ENCODE measurements at regions not wholly inside any gene's neighbourhood (a gene's known extent, or its start where the extent isn't known, plus 50 kb on each side); places are given as distances from the start of the nearest gene placed in this dataset.

DNA sequence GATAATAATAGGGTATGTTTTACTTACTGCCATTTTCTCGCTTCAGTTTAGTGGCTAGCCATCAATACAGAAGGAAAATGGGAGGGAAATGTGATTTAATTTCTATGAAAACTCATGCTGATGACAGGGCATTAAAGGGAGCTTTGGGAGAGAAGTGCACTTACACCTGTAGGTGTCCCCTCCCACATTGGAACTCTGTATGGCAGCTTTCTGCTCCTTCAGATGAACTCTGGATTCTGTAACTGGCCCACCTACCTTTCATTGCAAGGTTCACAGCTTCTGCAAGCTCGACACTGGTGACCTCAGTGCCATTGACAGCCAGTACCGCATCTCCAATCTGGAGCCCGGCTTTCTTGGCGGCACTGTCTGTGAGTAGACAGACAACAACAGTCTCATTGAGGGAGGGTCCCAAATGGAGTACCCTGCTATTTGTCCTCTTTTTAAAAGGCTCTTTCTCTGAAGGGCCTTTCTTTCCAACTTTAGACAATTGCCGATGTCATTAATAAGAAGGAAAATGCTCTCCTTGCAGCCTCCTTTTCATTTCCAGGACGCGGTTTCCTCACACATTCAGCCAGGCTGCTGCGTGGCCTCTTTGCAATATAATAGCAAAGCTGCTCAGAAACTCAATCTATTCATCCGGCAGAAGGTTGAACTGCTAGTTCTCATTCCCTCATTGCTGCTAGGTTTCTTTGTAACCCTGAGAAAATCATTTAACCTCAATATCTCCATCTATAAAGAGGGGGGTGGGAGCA, 63.6 kb downstream of the NUDT12 start:
- DNase-seq = no peak

DNA sequence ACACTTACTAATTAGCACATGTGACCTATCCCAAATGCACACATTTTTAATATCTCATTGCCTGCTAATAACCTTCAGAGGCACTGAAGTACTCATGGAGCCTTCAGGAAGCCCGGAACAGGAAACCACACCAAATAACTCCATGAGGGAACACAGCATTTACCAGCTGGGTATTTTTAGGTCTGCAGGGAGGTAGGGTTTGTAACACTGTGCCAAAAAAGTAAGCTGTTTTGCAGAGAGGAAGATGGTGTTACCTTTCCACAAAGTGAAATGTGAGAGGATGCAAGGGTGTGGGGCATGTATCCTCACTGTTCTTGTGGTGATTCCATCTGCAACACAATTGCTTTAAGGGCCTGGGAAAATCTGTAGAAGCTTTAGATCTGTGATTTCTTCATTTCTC, 64.4 kb downstream of the NUDT12 start:
- no peak for DNase-seq

DNA sequence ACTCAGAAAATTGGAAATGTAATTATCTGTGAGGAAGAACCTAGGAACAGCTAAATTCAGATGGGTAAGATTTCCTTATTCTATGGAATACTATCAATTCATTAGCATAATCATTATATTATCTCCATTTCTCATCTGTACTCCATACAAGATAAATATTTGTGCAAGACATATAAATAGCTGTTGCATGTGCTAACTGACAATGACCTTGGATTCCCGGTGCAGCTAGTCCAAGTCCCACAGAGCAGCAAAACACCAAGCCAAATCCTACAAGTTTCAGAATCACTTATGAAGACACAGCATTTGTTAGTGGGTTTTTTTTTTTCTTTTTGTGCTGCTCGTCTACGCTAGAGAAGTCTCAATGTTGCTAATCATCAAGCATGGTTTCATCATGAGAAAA, 64.8 kb downstream of the NUDT12 start:
- no peak for DNase-seq

DNA sequence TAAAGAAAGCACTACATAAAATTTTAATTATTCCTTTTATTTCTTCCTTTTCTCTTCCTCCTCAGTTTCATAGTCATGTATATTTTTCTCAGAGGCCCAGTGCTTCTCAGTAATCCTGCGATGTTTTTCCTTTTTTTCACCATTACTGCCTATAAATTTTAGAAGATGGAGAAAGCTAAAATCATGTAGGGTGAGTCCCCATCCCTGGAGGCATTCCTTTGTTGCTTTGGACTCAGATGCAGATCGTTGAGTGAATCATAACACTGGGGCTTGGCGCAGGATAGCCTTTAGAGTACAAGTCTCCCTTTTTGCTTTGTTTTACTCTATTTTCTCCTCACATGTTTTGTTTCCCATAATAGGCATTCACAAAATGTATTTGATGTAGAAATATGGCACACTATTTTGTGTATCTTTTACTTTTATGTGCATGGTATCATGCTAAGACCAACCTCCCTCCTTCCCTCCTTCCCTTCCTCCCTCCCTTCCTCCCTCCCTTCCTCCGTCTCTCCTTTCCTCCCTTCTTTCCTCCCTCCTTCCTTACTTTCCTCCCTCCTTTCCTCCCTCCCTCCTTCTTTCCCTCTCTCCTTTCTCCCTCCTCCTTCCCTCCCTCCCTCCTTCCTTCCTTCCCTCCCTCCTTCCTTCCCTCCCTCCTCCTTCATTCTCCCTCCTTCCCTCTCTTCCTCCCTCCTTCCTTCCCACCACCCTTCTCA, 72.4 kb downstream of the NUDT12 start:
- no peak for DNase-seq

DNA sequence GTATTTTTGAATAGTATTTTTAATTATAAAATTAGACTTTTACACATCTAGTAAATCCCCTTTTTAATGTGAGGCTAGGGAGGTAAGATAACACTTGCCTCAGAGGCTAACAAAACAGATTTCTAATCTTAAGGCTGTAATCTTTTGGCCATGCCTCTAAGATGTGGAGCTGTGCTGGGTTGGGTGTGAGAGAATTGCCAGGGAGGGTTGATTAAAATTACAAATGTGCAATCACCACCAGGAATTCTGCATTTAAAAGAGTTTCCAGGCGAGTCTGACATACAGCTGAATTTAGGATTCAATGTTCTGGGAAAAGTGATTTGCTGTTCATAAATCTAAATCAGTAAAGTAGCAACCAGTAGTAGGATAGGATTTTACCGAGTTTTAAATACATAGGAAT, 73.3 kb downstream of the NUDT12 start:
- no peak for DNase-seq

DNA sequence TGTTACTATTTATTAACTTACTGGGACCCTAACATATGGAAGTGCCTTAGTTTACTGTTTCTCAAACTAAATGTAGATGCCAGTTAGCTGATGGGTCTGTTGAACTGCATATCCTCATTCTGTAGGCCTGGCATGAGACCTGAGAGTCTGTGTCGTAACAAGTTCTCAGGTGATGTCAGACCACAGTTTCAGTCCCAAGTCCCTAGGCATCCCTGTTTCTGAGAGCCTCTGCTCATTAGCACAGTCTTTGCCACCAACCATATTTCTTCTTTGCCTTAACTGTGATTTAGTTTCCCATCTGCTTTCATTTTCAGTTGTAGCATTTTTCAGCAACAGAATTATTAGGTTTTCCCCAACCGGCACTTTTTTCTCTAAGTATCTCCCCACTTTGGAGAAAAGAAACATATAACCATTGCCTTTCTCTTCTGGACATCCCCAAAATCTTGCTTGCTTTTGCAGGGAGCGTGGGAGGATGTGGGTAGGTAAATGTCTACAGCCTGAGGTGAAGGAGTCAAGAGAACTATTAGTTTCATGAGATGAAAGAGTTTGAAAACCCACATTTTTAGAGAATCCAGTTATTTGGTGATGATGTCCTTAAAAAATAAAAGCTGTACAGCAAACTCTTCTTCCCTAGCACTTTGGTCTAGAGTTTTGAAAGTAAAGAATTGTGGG, 74.6 kb downstream of the NUDT12 start:
- no peak for DNase-seq

DNA sequence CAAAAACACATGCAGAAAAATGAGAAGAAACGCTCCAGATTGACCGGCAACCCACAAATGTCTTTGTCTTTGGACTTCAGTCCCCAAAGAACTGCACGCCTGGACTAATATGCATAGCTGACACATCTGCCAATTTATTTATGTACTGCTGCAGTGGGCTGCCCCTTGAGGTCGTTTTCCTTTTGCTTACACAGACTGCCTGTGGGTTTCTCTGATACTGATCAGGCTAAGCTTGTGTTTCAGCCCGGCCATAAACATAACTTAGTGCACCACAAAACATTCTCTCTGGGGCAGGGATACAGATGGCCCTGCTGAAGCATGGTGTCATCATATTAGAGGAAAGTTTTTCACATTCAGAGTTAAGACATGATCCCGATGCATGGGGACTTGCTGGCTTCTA, 75.4 kb downstream of the NUDT12 start:
- no peak for DNase-seq

DNA sequence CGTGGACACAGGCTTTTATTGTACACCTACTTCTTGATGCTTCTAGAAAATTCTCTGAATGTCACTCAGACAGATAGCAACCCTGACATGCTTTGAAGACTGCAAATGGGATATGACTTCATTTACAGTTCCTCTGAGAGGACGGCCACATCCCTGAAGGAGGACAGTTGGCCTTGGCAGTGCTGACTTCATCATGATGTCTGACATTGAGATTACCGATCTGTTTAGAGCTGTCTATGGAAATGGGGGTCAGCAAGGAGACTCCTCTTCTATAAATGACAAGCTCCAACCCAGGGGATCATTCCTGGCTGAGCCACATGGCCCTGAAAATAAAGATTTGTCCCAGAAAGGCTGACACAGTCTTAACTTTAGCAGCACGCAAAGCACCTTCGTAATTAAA, 75.8 kb downstream of the NUDT12 start:
- no peak for DNase-seq

DNA sequence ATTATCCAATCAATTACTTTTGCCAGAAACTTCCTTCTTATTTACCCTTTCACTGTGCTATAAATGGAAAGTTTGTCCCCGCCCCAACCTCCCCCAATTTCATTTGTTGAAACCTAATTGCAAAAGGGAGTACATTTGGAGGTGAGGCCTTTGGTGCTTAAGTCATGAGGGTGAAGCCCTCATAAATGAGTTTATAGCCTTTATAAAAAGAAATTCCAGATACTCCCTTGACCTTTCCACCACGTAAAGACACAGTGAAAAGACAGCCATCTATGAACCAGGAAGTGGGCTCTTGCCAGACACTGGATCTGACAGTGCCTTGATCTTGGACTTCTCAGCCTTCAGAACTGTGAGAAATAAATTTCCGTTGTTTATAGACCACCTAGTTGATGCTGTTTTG, 82.3 kb downstream of the NUDT12 start:
- no peak for DNase-seq

DNA sequence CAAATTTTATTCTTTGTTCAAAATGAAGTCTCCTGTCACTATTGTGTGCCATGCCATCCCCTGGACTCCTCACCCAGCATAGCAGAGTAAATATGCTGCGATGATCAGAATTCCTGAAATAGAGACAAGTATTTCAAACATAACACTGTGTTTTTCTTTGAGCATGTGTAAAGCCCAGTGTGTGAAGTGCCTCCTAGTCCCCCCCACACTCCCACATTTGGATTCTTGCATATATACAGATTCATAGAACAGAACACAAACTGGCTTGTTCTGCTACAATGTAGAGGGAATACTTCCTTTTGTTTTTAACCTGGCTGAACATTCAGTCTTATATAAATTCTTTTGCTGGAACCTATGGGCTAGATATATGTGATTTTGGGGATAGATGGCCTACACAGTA, 84.9 kb downstream of the NUDT12 start:
- no peak for DNase-seq

DNA sequence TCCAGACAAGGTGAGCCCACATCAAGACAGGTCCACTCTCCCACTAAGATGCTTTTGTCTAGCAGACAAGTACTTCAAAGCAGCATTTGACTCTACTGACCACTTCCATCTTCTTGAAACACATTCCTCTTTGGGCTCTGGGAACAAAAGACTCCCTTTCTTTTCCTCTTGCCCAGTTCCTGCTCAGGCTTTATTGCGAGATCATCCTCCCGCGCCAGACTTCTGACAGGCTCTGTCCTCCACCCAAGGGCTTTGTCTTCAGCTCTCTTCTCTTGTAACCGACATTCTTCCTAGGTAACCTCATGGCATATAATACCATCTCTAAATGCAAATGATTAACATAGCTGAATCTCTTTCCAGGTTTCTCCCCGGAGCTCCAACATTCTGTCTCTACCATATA, 85.8 kb downstream of the NUDT12 start:
- DNase-seq = no peak

DNA sequence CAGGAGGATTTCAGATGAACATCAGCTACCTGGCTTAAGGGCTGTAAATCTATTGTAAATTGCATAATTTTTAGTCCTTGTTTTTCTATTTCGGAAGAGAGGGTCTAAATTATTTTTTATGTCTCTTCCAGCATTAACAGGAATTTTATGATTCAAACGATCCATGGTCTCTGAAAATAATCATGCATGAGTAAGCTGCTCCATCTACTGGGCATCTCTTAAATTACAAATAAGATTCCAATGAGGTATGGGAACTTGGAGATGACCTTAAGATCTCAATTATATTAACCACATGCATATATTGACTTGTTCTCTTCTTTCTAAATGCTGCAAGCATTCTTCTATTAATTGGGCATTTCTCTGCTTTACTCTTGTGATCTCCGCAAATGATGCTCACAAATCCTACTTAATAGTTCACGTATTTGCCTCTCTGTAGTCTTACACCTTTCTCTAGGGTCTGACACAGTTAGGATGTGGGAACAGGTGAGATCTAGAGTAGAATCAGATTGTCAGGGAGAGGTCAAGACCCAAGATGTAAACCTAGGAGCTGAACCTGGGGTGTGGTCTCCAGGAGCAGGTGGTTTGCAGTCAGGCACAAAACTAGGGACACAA, 86.9 kb downstream of the NUDT12 start:
- peak; percentile 12 for DNase-seq

DNA sequence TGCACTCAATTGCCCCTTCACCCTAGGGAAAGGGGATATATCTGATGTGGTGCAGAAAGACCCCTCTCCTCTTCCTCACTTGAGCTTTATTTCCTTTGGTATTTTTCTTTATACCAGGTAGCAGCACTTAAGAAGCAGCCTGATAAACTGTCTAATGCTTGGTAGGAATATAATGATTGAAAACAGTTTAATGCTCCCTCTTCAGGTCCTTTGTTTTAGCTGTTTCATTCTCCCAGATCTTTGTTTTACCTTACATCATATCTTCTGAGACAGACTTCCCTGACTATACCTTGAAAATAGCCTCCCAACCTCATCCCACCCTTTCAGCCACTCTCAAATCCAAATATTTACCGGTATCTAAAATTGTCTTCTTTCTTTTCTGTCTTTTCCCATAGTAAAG, 87.9 kb downstream of the NUDT12 start:
- DNase-seq = no peak

DNA sequence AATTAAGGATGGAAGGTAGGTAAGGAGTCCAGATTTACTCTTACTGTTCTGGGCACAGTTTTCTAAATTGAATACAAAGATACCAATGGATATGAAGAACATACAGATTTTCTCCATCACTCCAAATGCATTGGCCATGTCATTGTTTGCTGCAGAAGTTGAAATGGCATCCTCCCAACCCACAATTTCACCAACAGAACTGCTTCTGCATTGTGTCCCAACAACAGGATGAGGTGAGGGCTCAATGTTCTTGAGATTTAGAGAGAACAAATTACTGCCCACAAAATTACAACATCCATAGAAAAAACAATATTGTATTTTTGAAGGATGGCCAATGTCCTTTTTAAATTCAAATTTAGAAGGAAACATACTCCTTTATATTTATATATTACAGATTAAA, 88.9 kb downstream of the NUDT12 start:
- DNase-seq = no peak

DNA sequence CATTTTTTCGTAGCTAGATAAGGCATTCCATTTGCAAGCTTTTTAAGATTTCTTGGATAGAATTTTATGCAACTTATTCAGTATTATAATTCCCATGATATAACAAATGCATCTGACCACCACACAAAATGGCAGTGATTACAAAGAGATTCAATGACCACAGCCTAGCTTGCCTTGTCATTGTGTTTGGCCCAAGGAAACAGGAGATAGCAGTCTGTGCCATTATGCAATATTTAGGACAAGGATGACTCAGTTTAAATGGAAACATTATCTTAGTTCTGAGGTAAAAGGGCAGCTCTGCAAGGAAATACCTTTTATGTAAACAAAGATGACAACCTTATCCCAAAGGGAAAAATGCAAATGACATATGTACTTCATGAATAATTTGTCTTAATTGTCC, 89.8 kb downstream of the NUDT12 start:
- DNase-seq = no peak

DNA sequence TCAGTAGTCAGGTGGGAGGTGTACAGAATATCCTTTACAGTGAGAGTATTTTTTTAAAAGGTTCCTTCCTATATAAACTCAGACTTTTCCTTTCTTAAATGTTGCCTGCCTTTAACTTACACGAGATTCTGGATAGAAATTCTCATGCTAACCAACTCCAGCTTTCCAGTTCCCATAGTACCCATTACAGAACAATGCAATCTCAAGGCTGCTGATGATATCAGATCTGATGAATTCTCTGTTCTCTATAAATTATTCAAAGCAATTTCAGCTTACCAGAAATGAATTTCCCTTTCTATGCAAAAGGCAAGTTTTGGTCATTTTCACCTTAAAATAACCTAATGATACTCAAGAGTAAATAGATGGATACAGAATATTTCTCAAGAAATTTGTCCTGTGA, 90.3 kb downstream of the NUDT12 start:
- no peak for DNase-seq

DNA sequence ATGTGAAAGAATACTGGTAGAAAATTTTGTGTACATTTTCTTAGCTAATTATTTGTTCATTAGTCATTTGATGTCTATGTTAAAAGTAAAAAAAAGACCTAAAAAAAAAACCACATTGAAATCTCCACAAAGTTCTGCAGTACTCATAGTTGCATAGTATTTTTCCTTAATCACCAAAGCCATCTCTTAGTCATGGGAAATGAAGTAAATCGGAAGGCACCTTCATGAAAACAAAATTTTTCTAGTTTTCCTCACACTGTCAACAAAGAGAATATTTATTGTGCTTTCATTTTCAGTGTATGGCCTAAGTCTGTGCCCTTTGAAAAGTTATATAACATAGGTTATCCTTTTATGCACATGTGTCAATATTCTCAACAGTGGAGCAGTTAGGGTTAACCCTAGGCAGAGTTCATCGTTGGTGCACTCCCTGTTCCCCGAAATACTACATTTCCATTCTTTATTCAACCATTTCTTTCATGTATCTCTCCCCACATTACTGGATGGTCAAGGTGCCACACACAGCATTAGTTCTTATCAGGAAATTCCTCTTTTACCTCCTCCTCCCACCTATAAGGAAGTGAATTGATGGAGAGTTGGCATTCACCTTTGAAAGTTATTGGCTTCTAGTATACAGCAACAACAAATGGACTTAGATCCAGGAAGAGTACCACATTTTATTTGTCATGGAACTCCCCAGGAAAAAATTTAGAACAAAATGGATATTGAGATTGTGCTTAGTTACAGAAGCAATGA, 93.1 kb downstream of the NUDT12 start:
- no peak for DNase-seq

DNA sequence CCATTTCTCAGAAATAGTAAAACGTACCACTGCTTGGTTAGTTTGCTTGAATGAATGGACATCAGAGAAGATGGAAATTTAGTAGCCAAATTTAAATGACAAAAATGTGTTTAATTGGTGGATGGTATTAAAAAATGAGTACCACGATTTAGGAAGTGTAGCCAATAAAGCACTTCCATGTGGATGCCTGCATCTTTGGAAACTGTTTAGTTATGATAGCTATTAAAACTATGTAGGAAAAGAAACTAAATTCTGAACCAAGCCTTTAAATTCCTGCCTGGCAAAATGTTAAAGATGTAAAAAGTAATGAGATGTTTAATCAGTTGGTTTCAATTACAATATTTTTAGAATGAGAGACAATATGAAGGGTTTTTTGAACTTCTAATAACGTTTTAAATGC, 94.8 kb downstream of the NUDT12 start:
- DNase-seq = no peak

DNA sequence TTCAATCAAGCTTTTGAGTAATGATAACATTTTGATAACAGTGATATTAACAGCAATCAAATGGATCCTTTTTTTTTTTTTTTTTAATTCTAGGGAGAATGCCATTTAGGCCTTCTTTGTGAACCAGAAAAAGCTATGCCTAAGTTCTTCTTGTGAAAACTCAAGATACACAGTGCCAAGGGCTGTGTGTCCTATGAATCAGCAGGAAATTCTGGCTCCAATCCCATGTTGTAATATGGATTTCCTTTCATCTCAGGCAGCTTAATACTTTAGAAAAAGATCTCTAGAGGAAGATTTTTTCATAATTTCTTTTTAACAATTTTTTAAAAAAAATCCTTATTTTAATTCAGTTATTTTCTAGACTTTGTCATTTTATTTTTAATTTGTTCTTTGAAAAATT, 96.1 kb downstream of the NUDT12 start:
- DNase-seq = no peak

DNA sequence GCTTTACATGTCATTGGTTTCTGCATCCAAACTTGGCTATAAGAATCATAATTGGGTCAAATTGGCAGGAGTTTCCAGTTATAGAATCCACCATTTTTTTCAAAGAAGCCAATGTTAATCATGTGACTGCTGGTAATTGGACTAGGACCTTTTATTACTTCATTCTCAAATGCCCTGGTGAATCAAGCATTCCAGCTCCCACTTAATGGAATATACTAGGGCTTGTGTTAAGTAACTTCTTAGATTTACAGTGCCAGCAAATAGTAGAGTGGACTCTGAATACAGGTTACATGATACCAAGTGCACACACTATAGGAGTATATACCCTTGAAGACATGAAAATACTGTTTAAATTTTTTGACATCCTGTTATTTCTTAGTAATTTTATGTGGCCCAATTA, 96.7 kb downstream of the NUDT12 start:
- DNase-seq = no peak

DNA sequence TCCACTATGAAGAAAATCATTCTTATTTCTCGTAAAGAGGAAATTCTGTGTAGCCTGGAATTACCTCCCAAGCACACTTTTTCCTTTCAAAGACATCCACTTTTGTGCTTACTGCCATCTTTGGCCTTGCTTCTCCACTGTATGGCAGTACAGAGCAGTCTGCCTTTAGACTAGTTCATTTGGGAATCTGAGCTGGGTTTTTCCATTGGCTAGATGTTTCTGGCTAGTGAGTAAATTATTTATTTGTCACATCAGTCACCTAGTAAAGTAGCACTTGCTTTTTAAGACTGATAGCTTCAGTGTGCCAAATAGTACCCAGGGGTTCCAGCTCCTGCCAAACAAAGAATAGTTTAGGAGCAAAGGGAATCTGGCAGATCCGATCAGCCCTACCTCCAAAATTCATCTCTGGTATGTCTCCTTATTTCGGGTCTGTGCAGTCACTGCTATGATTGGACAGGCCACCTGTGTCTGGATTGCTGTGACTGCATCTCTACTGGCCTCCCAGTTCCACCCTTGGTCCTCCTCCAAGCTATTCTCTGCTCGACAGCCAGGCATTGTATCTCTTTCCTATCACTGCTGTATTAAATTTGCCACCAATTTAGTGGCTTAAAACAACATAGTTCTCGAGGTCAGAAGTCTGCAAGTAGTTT, 97.6 kb downstream of the NUDT12 start:
- no peak for DNase-seq

DNA sequence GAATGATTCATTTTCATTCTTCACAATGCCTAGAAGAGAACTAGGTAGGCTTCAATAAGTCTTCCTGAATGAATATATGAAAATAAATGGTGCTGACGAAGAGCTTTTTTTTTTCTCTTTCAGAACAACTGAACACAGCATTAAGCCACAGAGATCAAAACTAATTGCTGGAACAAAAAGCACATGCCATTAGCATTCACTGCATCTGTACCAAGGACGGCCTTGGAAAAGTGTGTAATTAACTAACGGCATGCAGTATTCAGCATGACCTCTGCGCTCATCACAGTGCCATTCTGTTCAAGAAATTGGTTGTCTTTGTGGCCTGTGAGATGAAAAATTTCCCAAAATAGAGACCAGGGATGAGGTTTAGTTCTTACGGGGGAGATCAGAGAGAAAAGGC, 99.3 kb downstream of the NUDT12 start:
- no peak for DNase-seq

DNA sequence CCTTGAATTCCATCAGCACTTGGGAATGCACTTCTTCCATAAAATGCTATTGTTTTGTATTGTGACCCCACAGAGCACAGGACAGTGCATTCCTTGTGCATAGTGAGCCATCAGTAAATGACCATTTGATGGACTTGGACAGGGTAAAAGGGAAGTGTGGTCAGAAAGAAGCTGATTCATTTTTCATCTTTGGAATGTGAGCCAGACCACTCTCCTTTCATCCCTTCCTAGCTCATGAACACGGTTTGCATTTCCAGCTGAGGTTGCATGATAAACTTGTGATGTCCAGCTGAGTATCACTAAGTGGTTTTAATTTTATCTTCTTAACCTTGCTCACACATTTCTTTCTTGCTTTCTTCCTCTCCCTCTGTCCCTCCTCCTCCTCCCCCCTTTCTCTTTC, 101.3 kb downstream of the NUDT12 start:
- no peak for DNase-seq

Data from NCI-H1436 treated with DMSO at 0.1 percent for 48 hours (cell line).